Activated B cell treated with CpG ODN at 0.5 μM for 24 hours (primary cell): ENCODE measurements at regions not wholly inside any gene's neighbourhood (a gene's known extent, or its start where the extent isn't known, plus 50 kb on each side); places are given as distances from the start of the nearest gene placed in this dataset.

Experiments used
- ATAC-seq: fragments of 200-7000 bp; cut with Tn5 transposase; one replicate; pipeline ENCODE4 v1.10.0; 2021; ENCODE audit warnings: low read depth, mild to moderate bottlenecking, moderate library complexity
- CTCF ChIA-PET: fragments of 350-600 bp; sonication (Branson Sonifier 250); formaldehyde crosslinking; loops from one replicate; lab custom pipeline; 2021; ENCODE audit warnings: antibody characterized with exemption; lab: Charles Lee
- POLR2A ChIA-PET: fragments of 350-600 bp; sonication (Branson Sonifier 250); formaldehyde crosslinking; loops from one replicate; lab custom pipeline; 2021; ENCODE audit warnings: antibody characterized with exemption; lab: Charles Lee
- DNase-seq: peaks from one replicate; pipeline ENCODE4 v3.0.0; 2022
- H3K27ac Mint-ChIP-seq: one replicate; pipeline ENCODE4 v1.8.0; 2020; ENCODE audit warnings: mixed read lengths
- H3K27me3 Mint-ChIP-seq: one replicate; pipeline ENCODE4 v1.8.0; 2021; ENCODE audit warnings: mixed read lengths
- H3K36me3 Mint-ChIP-seq: one replicate; pipeline ENCODE4 v1.8.0; 2021; ENCODE audit warnings: low read depth, mixed read lengths
- H3K4me1 Mint-ChIP-seq: one replicate; pipeline ENCODE4 v1.8.0; 2021; ENCODE audit warnings: mixed read lengths
- H3K4me3 Mint-ChIP-seq: one replicate; pipeline ENCODE4 v1.8.0; 2020; ENCODE audit warnings: mild to moderate bottlenecking, mixed read lengths
- H3K9me3 Mint-ChIP-seq: one replicate; pipeline ENCODE4 v1.8.0; 2020; ENCODE audit warnings: mixed read lengths
- intact Hi-C: fragments of 100-400 bp; cut with micrococcal nuclease; formaldehyde crosslinking; loops from one replicate; pipeline ENCODE4 v1.15.1; 2024
- TF ChIP-seq, protein P1 (sequence below): fragments of 200-600 bp; IDR thresholded peaks from one replicate; pipeline ENCODE4 v1.8.0; 2022; ENCODE audit warnings: antibody characterized with exemption, mild to moderate bottlenecking

DNA sequence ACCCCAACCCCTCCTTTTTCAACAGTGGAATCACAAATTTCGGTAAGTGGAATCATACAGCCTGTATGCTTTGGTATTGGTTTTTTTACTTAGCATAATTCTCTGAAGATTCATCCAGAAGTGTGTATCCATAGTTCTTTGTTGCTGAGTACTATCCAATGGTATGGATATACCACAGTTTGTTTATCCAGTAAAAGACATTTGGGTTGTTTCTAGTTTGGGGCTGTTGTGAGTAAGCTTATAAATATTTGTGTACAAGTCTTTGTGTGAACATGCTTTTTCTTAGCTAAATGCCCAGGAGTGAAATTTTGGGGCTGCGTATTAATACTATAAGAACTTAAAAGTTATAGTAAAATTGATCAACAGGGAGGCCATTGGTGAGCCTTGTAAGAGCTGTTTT lies 57.5 kb upstream of the GC start:
- ChIA-PET POLR2A (no interaction called here), CTCF (no interaction called here)
- H3K4me3 Mint-ChIP-seq = no peak overlapping the region
- H3K4me1 Mint-ChIP-seq = no peaks in the 10 kb centered on the region
- no peak overlapping the region for H3K27ac Mint-ChIP-seq
- ATAC-seq = no peak
- H3K36me3 Mint-ChIP-seq = no peaks in the 10 kb centered on the region
- TF ChIP-seq, protein P1, sequence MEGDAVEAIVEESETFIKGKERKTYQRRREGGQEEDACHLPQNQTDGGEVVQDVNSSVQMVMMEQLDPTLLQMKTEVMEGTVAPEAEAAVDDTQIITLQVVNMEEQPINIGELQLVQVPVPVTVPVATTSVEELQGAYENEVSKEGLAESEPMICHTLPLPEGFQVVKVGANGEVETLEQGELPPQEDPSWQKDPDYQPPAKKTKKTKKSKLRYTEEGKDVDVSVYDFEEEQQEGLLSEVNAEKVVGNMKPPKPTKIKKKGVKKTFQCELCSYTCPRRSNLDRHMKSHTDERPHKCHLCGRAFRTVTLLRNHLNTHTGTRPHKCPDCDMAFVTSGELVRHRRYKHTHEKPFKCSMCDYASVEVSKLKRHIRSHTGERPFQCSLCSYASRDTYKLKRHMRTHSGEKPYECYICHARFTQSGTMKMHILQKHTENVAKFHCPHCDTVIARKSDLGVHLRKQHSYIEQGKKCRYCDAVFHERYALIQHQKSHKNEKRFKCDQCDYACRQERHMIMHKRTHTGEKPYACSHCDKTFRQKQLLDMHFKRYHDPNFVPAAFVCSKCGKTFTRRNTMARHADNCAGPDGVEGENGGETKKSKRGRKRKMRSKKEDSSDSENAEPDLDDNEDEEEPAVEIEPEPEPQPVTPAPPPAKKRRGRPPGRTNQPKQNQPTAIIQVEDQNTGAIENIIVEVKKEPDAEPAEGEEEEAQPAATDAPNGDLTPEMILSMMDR = no peak
- DNase-seq = no peak
- H3K9me3 Mint-ChIP-seq = no peaks in the 10 kb centered on the region
- intact Hi-C loops = no loop called here
- no peaks in the 10 kb centered on the region for H3K27me3 Mint-ChIP-seq

DNA sequence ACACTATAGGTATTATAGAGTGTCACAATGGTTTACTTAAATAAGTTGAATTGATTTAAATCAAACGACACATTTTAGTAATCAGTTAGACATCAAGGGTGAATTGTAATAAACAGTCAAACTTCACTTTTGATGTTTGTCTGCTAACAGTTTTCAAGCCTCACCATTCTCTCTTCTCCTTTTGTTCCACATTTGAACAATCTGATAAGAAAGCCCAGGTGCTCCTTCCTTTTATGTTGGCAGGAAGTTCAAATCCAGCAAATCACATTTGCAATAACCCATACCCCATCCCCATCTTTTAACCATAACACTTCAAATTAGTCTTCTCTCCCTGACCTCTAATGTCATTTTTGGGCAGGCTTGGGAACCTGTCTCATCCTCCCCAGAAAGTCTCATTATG lies 63.4 kb upstream of the GC start:
- ChIA-PET POLR2A (no interaction called here), CTCF (no interaction called here)
- Mint-ChIP-seq H3K9me3 (peaks cover 3% of the 10 kb centered on the region), H3K4me3 (no peak overlapping the region), H3K36me3 (no peaks in the 10 kb centered on the region), H3K4me1 (no peaks in the 10 kb centered on the region), H3K27me3 (no peaks in the 10 kb centered on the region), H3K27ac (no peak overlapping the region)
- intact Hi-C loops = no loop called here
- no peak for ATAC-seq
- no peak for DNase-seq
- TF ChIP-seq, protein P1 = no peak

DNA sequence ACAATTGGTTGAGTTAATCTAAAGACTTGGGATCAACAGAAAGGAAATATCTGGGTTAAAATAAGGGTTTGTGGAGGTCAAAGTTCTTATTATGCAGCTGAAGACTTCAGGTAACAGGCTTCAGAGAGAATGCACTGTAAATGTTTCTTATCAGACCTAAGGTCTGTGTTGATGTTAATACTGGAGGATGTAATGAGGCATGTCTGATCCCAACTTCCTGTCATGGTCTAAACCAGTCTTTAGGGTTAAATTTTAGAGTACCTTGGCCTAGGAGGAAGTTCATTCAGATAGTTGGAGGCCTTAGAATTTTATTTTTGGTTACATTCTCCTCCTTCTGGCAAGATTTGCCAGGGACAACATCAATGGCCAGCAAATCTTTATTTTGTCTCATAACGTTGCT lies 72.1 kb upstream of the GC start:
- Mint-ChIP-seq H3K9me3 (peaks cover 3% of the 10 kb centered on the region), H3K4me1 (no peaks in the 10 kb centered on the region), H3K36me3 (no peaks in the 10 kb centered on the region), H3K4me3 (no peak overlapping the region), H3K27me3 (no peaks in the 10 kb centered on the region), H3K27ac (no peak overlapping the region)
- intact Hi-C loops = no loop called here
- TF ChIP-seq, protein P1 = no peak
- ATAC-seq (no peak), DNase-seq (no peak)
- ChIA-PET POLR2A (no interaction called here), CTCF (no interaction called here)

DNA sequence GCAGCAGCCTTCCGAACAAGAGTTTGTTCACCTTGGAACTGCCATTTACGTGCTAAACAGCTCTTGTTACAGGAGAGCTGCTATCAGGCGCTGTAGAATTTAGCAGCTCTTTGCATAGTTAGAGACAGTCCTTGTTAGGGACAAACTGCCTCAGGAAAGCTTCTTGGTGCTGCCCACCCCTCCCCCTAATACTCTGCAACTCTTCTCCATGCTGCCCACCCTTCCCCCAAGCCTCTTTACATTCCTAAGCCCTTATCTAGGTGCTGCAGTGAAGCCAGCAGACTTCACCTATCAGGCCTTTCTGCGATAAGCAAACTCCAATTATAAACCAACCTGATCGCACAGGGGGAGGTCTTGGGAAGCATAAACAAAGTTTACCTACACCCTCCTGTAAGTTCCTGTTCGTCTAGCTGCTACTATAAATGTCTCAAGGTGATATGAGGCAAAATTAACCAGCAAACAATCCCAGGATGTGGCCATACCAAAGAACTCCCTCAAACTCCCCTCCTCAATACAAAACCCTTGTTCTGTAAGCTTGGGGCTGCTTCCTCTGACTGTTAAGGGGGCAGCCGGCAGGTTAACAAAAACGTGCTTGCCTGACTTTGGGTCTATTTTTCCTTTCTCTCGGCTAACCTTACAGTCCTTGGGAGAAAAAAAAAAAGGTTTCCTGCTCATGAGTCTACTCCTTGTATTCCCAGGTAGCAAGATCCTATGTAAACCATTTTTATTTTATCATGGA lies 74.0 kb upstream of the GC start:
- CTCF ChIA-PET = no interaction called here
- Mint-ChIP-seq H3K4me3 (no peak overlapping the region), H3K36me3 (no peaks in the 10 kb centered on the region), H3K27me3 (no peaks in the 10 kb centered on the region), H3K27ac (no peak overlapping the region), H3K4me1 (no peaks in the 10 kb centered on the region), H3K9me3 (peaks cover 3% of the 10 kb centered on the region)
- POLR2A ChIA-PET = no interaction called here
- TF ChIP-seq, protein P1 = no peak
- intact Hi-C loops = no loop called here
- no peak for ATAC-seq
- DNase-seq = no peak

DNA sequence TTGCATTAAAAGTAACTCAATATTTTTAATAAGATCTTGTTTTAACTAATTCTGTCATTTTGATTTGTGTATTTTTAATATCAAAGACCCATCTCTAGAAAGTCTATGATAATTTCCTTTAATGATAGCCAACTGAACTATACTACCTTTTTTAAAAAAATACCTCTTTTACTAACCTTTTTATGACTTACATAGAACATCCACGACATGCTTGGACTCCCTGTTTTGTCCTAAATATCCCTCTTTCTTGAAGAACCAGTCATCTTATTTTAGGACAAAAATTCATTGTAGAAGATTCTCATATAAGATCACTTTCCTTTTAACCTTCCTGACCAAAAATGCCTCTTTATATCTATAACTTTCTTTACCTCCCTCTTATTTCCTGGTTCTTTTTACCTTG lies 76.8 kb upstream of the GC start:
- intact Hi-C loops = no loop called here
- ATAC-seq = no peak
- no peak for DNase-seq
- TF ChIP-seq, protein P1 = no peak
- H3K4me3 Mint-ChIP-seq = no peak overlapping the region
- H3K27ac Mint-ChIP-seq = no peak overlapping the region
- ChIA-PET POLR2A (no interaction called here), CTCF (no interaction called here)
- H3K9me3 Mint-ChIP-seq = peaks cover 8% of the 10 kb centered on the region
- no peaks in the 10 kb centered on the region for H3K27me3 Mint-ChIP-seq
- no peaks in the 10 kb centered on the region for H3K4me1 Mint-ChIP-seq
- H3K36me3 Mint-ChIP-seq = no peaks in the 10 kb centered on the region
